RWPE2 (cell line): ENCODE measurements at regions not wholly inside any gene's neighbourhood (a gene's known extent, or its start where the extent isn't known, plus 50 kb on each side); places are given as distances from the start of the nearest gene placed in this dataset.

ENCODE experiments used
- ATAC-seq: fragments of 200-7000 bp; cut with Tn5 transposase; 3 replicates; pipeline ENCODE4 v1.9.1; 2021; ENCODE audit warnings: low read depth
- DNase-seq: peaks from one replicate; pipeline ENCODE4 v3.0.0-alpha.2; 2020; ENCODE audit warnings: low spot score
- H3K27ac ChIP-seq: fragments of 450-650 bp; 2 replicates; pipeline ENCODE4 v1.5.1; 2017; ENCODE audit warnings: mild to moderate bottlenecking; ENCODE audit not compliant: poor library complexity, severe bottlenecking
- H3K27me3 ChIP-seq: fragments of 250-450 bp; sonication (Bioruptor Pico); 2 replicates; pipeline ENCODE4 v1.5.1; 2021; ENCODE audit warnings: mild to moderate bottlenecking, moderate library complexity; ENCODE audit not compliant: insufficient read depth, poor library complexity, severe bottlenecking
- H3K36me3 ChIP-seq: fragments of 250-450 bp; sonication (Bioruptor Pico); 2 replicates; pipeline ENCODE4 v1.5.1; 2020; ENCODE audit warnings: low read depth, mild to moderate bottlenecking, moderate library complexity
- H3K4me1 ChIP-seq: fragments of 250-450 bp; sonication (Bioruptor Pico); 2 replicates; pipeline ENCODE4 v1.5.1; 2021; ENCODE audit warnings: mild to moderate bottlenecking, moderate library complexity; ENCODE audit not compliant: insufficient read depth, poor library complexity, severe bottlenecking
- H3K4me3 ChIP-seq: fragments of 250-450 bp; sonication (Bioruptor Pico); 2 replicates; pipeline ENCODE4 v1.5.1; 2021; ENCODE audit warnings: mild to moderate bottlenecking, moderate library complexity; ENCODE audit not compliant: severe bottlenecking
- H3K9me3 ChIP-seq: fragments of 250-450 bp; sonication (Bioruptor Pico); 2 replicates; pipeline ENCODE4 v1.5.1; 2021; ENCODE audit warnings: mild to moderate bottlenecking, moderate library complexity; ENCODE audit not compliant: severe bottlenecking
- CTCF ChIP-seq: fragments of 450-650 bp; IDR thresholded peaks from one replicate; pipeline ENCODE4 v1.5.1; 2017; ENCODE audit warnings: mild to moderate bottlenecking, moderate library complexity; ENCODE audit not compliant: poor library complexity, severe bottlenecking

- H3K36me3 ChIP-seq = no peaks in the 10 kb centered on the region
- DNase-seq (no peak), ATAC-seq (no peak)
- H3K27ac ChIP-seq = no peak overlapping the region
- no peak for TF ChIP-seq CTCF
- no peak overlapping the region for H3K4me3 ChIP-seq
- H3K4me1 ChIP-seq = no peaks in the 10 kb centered on the region
- H3K9me3 ChIP-seq = no peaks in the 10 kb centered on the region
- peaks cover 9% of the 10 kb centered on the region for H3K27me3 ChIP-seq
These were observed 135.2 kb upstream of the PODXL start for GRCh38 chr7:131691454-131692130.

GRCh38 chr7:131690441-131690840 is 134.0 kb upstream of the PODXL start:
- H3K27me3 ChIP-seq = peaks cover 12% of the 10 kb centered on the region
- ATAC-seq = no peak
- H3K27ac ChIP-seq = no peak overlapping the region
- H3K9me3 ChIP-seq = no peaks in the 10 kb centered on the region
- H3K4me3 ChIP-seq = no peak overlapping the region
- H3K4me1 ChIP-seq = no peaks in the 10 kb centered on the region
- no peak for DNase-seq
- H3K36me3 ChIP-seq = no peaks in the 10 kb centered on the region
- TF ChIP-seq CTCF = no peak

GRCh38 chr7:131689662-131690234 is 133.3 kb upstream of the PODXL start:
- Histone ChIP-seq H3K27me3 (peaks cover 12% of the 10 kb centered on the region), H3K27ac (no peak overlapping the region), H3K9me3 (no peaks in the 10 kb centered on the region), H3K36me3 (no peaks in the 10 kb centered on the region), H3K4me1 (no peaks in the 10 kb centered on the region), H3K4me3 (no peak overlapping the region)
- no peak for ATAC-seq
- no peak for DNase-seq
- TF ChIP-seq CTCF = no peak

- peak; percentile 80 for ATAC-seq
These were observed 132.6 kb upstream of the PODXL start for GRCh38 chr7:131688738-131689661.

More at GRCh38 chr7:131688738-131689661, 132.6 kb upstream of the PODXL start:
- Histone ChIP-seq H3K4me3 (no peak overlapping the region), H3K9me3 (no peaks in the 10 kb centered on the region), H3K4me1 (no peaks in the 10 kb centered on the region), H3K27ac (no peak overlapping the region), H3K36me3 (no peaks in the 10 kb centered on the region), H3K27me3 (peaks cover 12% of the 10 kb centered on the region)
- peak; percentile 82 for TF ChIP-seq CTCF
- DNase-seq = no peak
